ENCODE measurements at regions not wholly inside any gene's neighbourhood (a gene's known extent, or its start where the extent isn't known, plus 50 kb on each side); places are given as distances from the start of the nearest gene placed in this dataset.
A peak's percentile ranks its signal among the peaks of the same experiment; 100 is the strongest.

DNA sequence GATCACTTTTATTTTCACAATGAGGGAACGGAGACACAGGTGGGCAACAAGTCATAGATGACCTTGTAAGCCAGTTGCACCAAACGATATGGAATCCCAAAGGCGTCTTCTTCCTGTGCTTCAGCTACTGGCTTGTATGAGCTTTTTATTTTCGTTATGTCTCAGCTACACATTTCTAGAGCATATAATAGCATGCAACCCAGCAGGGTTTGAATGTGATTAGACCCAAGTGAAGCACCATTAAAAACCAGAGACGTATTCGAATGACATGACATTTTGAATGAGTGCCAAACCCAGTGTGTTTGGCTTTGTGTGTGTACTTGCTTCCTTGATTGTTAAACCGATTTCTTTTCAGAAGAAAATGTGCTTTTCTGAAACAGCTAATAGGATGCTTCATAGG lies 963.2 kb upstream of the CELF2 start:
- Histone ChIP-seq H3K4me1 (ENCODE audit: control insufficient read depth in 2 of 3, insufficient read depth in 2 of 3, low read depth in 1 of 3, low read length in 3 of 3) (no peaks in the 10 kb centered on the region), H3K4me3 (ENCODE audit: low read length in 3 of 3) (no peak overlapping the region), H3K27ac (ENCODE audit: low read depth in 2 of 2, low read length in 2 of 2) (no peak overlapping the region), H3K27me3 (ENCODE audit: control insufficient read depth, insufficient read depth, low read length) (no peaks in the 10 kb centered on the region), H3K36me3 (ENCODE audit: control insufficient read depth in 2 of 3, insufficient read depth in 3 of 3, low read length in 3 of 3) (no peaks in the 10 kb centered on the region), H3K9ac (ENCODE audit: low read length in 3 of 3) (no peak overlapping the region), H3K9me3 (ENCODE audit: control insufficient read depth in 2 of 3, insufficient read depth in 1 of 3, low read length in 3 of 3) (no peaks in the 10 kb centered on the region)
- no peak for DNase-seq
- TF ChIP-seq, protein P1, sequence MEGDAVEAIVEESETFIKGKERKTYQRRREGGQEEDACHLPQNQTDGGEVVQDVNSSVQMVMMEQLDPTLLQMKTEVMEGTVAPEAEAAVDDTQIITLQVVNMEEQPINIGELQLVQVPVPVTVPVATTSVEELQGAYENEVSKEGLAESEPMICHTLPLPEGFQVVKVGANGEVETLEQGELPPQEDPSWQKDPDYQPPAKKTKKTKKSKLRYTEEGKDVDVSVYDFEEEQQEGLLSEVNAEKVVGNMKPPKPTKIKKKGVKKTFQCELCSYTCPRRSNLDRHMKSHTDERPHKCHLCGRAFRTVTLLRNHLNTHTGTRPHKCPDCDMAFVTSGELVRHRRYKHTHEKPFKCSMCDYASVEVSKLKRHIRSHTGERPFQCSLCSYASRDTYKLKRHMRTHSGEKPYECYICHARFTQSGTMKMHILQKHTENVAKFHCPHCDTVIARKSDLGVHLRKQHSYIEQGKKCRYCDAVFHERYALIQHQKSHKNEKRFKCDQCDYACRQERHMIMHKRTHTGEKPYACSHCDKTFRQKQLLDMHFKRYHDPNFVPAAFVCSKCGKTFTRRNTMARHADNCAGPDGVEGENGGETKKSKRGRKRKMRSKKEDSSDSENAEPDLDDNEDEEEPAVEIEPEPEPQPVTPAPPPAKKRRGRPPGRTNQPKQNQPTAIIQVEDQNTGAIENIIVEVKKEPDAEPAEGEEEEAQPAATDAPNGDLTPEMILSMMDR (IDR thresholded peaks at IDR 0.05; ENCODE audit: borderline replicate concordance, extremely low read depth, insufficient read depth), result no peak
- intact Hi-C loops (cut with DNase I), result no loop called here
- FAIRE-seq, result no peak

DNA sequence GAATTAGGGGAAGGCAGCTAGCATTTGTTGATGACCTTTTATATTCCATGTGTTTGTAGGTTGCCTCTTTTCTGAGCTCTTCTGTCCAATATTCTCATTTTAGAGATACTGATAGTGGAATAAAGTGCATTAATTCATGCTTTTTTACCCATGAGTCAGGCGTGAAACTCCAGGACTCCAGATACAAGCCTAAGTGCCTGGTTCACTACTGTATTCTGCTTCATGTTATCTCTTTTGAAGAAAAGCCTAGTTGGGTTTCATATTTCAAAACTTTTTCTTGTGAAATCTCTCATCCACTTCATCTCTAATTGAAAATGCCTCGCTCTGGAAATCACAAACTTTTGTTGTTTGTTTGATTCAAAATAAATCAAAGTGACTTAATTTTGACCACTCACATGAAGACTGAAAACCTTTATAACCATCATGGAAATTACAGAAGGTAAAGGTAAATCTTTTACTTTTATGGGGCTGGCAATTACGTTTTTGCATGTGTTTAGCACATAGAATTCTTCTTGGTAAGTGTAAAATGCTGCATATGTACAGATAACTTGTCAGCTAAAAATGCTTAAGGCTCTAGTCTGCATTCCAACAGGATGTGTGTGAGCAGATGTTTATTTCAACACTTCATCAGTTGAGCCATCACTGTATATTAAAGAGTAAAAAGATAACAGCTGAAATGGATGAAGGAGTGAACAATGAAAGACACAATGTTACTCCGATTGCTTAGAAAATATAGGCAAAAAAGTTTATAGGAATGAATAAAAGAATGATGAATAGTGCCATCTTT lies 961.8 kb upstream of the CELF2 start:
- H3K36me3 ChIP-seq (ENCODE audit: control insufficient read depth in 2 of 3, insufficient read depth in 3 of 3, low read length in 3 of 3), result no peaks in the 10 kb centered on the region
- no peak for DNase-seq
- TF ChIP-seq, protein P1 (IDR thresholded peaks at IDR 0.05; ENCODE audit: borderline replicate concordance, extremely low read depth, insufficient read depth), result no peak
- H3K4me1 ChIP-seq (ENCODE audit: control insufficient read depth in 2 of 3, insufficient read depth in 2 of 3, low read depth in 1 of 3, low read length in 3 of 3), result no peaks in the 10 kb centered on the region
- no peak for FAIRE-seq
- no peak overlapping the region for H3K9ac ChIP-seq (ENCODE audit: low read length in 3 of 3)
- H3K27me3 ChIP-seq (ENCODE audit: control insufficient read depth, insufficient read depth, low read length), result no peaks in the 10 kb centered on the region
- no peak overlapping the region for H3K4me3 ChIP-seq (ENCODE audit: low read length in 3 of 3)
- no peak overlapping the region for H3K27ac ChIP-seq (ENCODE audit: low read depth in 2 of 2, low read length in 2 of 2)
- H3K9me3 ChIP-seq (ENCODE audit: control insufficient read depth in 2 of 3, insufficient read depth in 1 of 3, low read length in 3 of 3), result no peaks in the 10 kb centered on the region
- intact Hi-C loops (cut with DNase I), result no loop called here

DNA sequence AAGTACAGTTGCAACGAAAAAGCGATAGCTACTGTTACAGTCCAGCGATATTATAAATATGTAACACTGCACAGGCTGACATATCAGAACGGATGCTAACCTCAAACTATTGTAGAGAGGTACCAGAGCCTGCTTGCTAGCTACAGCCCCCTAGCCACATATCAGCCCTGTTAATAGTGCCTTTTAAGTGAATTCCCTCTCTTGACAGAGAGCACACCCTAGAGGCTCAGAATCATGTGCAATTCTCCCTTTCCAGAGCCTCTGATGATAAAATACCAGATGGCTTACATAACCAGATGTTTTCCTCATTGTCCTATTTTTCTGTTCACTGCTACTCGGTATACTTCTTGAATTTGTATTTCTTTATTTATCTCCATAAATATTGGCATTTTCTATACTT lies 960.7 kb upstream of the CELF2 start:
- Histone ChIP-seq H3K27me3 (ENCODE audit: control insufficient read depth, insufficient read depth, low read length) (no peaks in the 10 kb centered on the region), H3K36me3 (ENCODE audit: control insufficient read depth in 2 of 3, insufficient read depth in 3 of 3, low read length in 3 of 3) (no peaks in the 10 kb centered on the region), H3K27ac (ENCODE audit: low read depth in 2 of 2, low read length in 2 of 2) (no peak overlapping the region), H3K4me1 (ENCODE audit: control insufficient read depth in 2 of 3, insufficient read depth in 2 of 3, low read depth in 1 of 3, low read length in 3 of 3) (no peaks in the 10 kb centered on the region), H3K9ac (ENCODE audit: low read length in 3 of 3) (no peak overlapping the region), H3K4me3 (ENCODE audit: low read length in 3 of 3) (no peak overlapping the region), H3K9me3 (ENCODE audit: control insufficient read depth in 2 of 3, insufficient read depth in 1 of 3, low read length in 3 of 3) (no peaks in the 10 kb centered on the region)
- FAIRE-seq (no peak), DNase-seq (peak in 2 of 5 donors; percentile 22 to 65)
- TF ChIP-seq, protein P1 (IDR thresholded peaks at IDR 0.05; ENCODE audit: borderline replicate concordance, extremely low read depth, insufficient read depth), result no peak
- intact Hi-C loops (cut with DNase I), result no loop called here

Data from kidney (tissue), 13 donors.